ENCODE measurements at regions not wholly inside any gene's neighbourhood (a gene's known extent, or its start where the extent isn't known, plus 50 kb on each side); places are given as distances from the start of the nearest gene placed in this dataset.

- peak; percentile 82 for DNase-seq
Observed at GRCh38 chr6:132937466-132937906, 123.1 kb downstream of the RPS12 start.

- no peak for DNase-seq
Observed at GRCh38 chr6:132948889-132949288, 134.5 kb downstream of the RPS12 start.

- DNase-seq: no peak
Observed at GRCh38 chr6:132950566-132950965, 136.2 kb downstream of the RPS12 start.

DNA sequence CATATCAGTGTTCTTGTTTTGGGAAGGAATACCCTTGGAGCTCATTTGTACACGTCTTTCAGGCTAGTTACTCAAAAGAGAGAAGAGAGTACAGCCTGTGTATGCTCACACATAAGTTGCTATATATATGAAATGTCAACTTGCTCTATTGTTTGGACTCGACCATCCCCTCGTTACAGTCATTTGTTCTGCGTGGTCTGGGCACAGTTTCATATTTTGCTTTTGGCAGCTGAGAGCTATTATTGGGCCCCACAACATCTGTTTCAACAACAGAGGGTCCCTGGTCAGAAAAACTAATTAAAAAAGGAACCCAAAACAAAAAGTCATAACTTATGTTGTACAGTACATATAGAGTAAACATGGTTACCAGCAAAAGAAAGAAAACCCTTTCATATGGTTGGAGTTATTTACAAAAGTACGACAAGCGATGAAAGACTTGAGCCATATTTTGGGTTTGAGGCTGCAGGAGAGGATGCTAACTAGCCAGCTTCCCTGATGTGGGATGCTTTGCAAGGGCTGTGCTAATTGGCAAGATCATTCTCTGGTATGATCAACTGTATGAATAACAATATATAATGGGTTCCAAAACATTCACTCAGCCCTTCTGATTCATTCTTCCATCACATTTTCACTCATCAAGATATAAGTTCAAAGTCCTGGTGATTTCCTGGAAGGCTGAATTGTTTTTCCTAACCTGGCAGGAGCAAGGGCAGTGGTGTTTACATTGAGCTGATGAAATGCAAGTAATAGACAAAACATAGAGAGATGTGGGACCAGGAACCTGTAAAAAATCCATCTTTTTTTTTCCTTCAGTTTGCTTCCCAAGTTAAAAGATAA, 137.9 kb downstream of the RPS12 start:
- DNase-seq: no peak

- DNase-seq: no peak
Observed at GRCh38 chr6:132952986-132953385, 138.6 kb downstream of the RPS12 start.

- DNase-seq: no peak
Observed at GRCh38 chr6:132954222-132954621, 139.9 kb downstream of the RPS12 start.

GRCh38 chr6:132954936-132955335, 140.6 kb downstream of the RPS12 start:
- no peak for DNase-seq

- DNase-seq: no peak
Observed at GRCh38 chr6:132959639-132960326, 145.4 kb downstream of the RPS12 start.

- DNase-seq: no peak
Observed at GRCh38 chr6:132960720-132961119, 146.4 kb downstream of the RPS12 start.

- DNase-seq: no peak
Observed at GRCh38 chr6:132961122-132961521, 146.8 kb downstream of the RPS12 start.

DNA sequence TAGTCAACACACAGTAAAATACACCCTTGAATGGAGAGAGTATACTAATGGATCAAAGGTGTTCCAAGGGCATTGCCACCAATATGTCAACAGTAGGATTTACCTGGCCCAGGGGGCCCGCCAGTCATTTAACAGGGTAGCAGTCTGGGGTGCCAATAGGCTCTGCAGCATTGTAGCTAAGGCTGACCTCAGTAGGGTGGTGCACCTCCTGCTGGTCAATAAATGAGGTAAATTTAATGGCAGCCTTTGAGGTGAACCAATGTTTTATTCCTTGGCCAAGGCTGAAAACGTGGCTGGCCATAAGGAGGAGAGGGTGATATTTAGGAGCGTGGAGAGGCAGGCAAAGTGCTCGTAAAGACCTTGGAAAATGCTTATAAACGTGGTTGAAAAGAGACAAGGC, 147.2 kb downstream of the RPS12 start:
- DNase-seq: no peak

- DNase-seq: peak; percentile 19
Observed at GRCh38 chr6:132962936-132963868, 148.8 kb downstream of the RPS12 start.

DNA sequence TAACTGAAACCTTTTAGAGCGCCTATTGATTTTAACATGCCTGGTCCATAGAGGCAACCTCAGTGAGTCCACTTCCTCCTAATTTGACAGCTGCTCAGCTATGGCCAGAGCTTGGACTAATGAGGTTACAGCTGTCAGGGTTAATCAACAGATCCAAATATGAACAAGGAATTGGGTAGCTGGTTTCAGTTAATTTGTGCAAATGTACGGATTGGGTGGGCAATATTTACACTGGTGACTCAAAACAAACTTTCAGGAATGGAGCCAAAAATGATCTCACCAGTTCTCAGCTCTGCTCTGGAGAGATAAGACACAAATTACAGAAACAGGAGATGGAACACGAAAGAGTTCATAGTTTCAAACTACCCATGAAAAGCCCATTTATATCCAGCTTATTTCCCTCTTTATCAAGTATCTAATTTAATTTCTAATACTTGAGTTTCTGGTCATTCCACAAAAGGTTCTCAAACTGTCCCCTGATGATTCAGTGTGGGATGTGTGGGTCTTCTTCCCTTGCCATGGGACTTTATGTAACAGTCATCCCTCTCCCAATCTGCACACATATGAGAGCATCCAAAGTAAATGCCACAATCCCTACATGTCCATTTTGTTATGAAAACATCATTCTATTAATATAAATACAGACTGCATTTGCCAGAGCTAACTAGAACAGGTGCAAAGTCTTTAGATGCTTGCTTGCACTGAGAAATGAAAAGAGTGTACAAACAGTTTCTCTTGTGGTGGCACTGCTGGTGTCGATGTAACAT, 149.9 kb downstream of the RPS12 start:
- DNase-seq: no peak

DNA sequence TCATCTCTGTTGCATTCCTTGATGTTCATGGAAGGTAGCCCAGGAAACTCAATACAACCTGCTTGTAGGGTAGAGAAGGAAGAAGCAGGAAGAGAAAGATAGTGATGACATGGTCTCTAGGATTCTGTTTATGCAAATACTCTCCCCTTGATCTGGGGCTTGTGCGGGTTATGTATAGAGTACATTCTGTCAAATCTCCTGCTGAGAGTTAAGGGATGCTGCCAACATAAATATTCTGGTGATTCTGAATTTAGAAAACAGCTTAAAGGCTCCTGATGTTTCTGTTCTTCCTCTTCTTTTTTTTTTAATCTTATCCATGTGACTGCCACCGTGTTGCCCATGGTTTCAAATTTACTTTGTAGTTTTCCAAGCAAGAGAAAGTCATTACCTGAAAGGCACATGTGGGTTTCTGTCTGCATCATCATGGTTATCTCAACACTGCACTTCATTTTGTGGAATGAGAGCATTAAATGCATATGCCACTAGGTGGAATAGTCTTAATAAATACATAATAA, 150.6 kb downstream of the RPS12 start:
- no peak for DNase-seq

DNA sequence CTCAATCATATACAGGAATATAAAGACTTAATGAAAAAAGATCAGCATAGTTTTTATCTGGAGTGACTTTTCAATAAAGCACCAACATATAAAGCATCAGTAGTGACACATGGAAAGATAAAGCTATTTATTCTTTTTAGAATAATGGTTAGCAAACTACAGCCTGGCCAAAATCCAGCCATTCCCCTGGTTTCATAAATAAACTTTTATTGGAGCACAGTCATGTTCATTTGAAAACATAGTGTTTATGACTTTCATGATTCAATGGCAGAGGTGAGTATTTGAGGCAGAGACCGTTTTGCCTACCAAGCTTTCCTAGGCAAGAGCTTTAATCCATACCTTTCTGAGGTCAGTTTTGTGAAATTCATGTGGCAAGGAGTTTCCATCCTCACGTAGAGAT, 153.5 kb downstream of the RPS12 start:
- no peak for DNase-seq

DNA sequence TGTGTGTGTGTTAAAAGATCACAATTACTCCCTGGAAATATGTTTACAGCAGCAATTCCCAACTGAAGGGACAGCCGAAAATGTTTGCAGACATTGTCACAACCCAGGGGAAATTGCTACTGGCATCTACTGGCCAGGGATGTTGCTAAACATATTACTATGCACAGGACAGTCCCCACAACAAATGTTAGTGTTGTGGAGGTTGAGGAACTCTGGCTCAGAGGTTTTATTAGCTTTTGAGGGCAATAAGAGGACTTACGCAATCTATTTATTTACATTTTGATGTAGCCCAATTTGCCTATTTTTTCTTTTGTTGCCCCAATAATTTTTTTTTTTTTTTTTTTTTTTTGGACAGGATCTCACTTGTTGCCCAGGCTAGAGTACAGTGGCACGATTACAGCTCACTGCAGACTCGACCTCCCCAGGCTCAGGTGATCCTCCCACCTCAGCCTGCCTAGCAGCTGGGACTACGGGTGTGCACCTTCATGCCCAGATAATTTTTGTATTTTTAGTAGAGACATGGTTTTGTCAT, 154.1 kb downstream of the RPS12 start:
- DNase-seq: no peak

DNA sequence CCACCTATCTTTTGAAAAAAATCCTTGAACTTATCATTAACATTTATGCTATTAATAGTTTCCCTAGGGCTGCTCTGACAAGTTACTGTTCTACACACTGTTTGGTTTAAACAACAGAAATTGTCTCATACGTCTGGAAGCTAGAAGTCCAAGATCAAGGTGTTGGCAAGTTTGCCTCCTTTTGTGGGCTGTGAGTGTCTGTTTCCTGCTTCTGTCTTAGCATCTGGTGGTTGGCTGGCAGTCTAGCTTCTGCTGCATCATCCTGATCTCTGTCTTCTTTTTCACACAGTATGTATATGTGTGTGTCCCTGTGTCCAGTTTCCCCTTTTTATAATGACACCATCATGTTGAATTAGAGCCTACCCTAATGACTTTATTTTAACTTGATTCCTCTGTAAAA, 154.8 kb downstream of the RPS12 start:
- DNase-seq: no peak

- no peak for DNase-seq
Observed at GRCh38 chr6:132971676-132972075, 157.3 kb downstream of the RPS12 start.

GRCh38 chr6:132972254-132972653, 157.9 kb downstream of the RPS12 start:
- DNase-seq: no peak

GRCh38 chr6:132972971-132973370, 158.6 kb downstream of the RPS12 start:
- no peak for DNase-seq

- peak; percentile 15 for DNase-seq
Observed at GRCh38 chr6:132973514-132973993, 159.2 kb downstream of the RPS12 start.

DNA sequence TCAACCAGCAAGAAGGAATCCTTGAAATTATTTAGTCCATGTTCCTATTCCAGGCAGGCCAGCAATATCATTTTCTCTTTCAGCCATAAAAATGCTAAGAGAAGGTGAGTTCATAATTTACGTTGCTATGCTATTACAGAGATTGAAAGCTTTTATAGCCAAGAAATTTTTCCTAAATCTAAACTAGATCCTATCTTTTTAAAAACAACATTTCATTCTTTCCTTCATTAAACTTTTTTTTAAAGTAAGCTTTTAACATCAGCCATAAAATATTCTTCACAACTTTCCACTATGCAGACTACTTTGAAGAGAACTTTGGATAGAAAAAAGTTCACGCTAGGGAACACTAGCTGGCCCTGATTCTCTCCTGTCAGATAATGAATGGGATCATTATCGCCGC, 159.8 kb downstream of the RPS12 start:
- no peak for DNase-seq

Data from NCI-H2107 (cell line).